KBM-7 (cell line): ENCODE measurements at regions not wholly inside any gene's neighbourhood (a gene's known extent, or its start where the extent isn't known, plus 50 kb on each side); places are given as distances from the start of the nearest gene placed in this dataset.

Experiments used
- DNase-seq: peaks from one replicate; pipeline ENCODE4 v3.0.0-alpha.2; 2015
- in situ Hi-C: fragments of 300-500 bp; cut with MboI; formaldehyde crosslinking; loops from 2 replicates; pipeline ENCODE4 v1.14.3; 2020; ENCODE audit warnings: low sequenced_read_pairs, low pct_unique_long_range_greater_than_20kb, mixed read lengths

DNA sequence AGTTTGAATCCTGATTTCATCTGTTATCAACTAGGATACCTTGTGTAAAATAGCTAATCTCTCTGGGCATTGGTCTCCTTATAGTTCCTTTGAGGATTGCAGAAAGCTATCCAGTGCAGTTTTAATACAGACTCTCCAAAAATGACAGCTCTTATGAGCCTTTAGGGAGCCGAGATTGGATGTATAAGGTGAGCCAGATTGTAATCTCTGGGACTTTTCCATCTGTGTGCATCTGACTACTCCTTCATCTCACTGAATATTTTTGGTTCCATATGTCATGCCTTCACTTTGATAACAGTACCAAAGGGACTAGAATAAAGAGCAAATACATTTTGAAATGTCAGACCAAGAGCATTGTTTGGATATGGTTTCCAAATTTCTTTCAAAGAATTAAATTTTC, 367.2 kb downstream of the TMEM232 start:
- in situ Hi-C loops = no loop called here
- no peak for DNase-seq

DNA sequence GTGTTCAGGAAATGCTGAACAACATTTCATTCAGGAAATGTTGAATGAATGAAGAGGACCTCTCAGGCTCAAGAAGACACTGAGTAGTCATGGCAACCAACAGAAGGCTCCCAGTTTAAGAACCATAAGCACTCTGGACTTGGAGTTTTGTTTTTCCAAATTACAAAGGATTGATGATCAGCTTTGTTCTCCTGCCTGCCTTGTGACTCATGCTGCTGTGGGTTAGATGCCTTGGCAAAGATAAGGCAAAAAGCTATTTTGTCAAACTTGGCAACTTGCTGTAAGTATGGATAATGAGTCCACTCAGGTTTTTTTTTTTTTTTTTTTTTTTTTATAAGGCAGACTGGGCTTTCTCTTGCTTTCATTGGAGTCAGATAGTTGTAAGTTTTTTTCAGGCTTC, 365.0 kb downstream of the TMEM232 start:
- no peak for DNase-seq
- in situ Hi-C loops = no loop called here

DNA sequence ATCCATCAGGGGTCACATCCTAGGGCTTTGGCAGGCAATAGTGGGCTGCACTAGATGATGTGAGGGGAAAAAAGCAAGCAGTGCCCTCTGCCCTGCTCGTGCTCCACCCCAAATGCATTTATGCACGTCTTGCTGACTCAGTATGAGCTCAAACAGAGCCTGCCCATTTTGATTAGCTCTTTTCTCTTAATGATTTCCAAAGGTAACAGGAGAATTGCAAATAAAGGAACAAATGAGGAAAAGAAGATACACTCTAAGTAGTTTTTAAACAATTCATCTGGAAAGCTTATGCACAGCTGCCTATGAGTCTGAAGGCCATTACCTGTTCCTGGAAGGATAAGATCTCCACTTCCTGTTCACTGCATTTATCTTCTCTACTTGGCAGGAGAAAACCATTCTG, 364.2 kb downstream of the TMEM232 start:
- no peak for DNase-seq
- in situ Hi-C loops = no loop called here

DNA sequence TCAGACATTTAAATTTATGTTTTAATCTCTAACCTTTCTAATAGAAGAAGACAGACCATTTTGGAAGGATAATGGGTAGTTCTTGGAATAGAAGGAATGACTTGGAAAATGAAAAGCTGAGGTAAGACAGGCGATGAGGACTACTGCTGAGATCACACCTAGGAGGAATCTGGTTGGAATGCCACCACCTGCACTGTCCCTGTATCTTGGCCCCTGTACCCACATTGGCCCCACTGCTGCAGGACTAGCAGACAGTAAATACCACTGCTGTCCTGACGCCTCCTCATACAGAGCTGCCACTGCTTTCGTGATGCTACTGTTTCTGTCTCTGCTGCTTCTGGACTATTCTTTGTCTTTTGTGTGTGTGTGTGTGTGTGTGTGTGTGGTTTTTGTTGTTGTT, 359.8 kb downstream of the TMEM232 start:
- no peak for DNase-seq
- in situ Hi-C loops = no loop called here
